ENCODE measurements at regions not wholly inside any gene's neighbourhood (a gene's known extent, or its start where the extent isn't known, plus 50 kb on each side); places are given as distances from the start of the nearest gene placed in this dataset.

DNA sequence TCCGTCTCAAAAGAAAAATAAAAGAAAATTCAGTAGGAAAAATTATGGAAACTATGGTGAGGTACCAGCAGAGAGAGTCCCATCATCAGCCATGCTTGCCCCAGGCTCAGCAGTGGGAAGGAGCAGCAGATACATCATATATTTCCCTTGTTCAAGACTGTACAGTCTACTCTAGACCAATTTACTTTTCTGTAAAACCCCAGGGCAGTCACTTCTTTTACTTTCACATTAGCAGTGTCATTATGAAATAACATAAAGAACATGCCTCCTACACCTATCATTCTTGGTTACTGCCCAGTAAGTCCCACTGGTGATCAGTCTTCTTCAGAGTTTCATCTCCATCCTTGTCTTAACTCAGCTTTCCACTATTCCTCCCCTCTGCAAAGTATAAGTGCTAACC lies 1145.0 kb downstream of the MAT2B start:
- TF ChIP-seq, protein P1, sequence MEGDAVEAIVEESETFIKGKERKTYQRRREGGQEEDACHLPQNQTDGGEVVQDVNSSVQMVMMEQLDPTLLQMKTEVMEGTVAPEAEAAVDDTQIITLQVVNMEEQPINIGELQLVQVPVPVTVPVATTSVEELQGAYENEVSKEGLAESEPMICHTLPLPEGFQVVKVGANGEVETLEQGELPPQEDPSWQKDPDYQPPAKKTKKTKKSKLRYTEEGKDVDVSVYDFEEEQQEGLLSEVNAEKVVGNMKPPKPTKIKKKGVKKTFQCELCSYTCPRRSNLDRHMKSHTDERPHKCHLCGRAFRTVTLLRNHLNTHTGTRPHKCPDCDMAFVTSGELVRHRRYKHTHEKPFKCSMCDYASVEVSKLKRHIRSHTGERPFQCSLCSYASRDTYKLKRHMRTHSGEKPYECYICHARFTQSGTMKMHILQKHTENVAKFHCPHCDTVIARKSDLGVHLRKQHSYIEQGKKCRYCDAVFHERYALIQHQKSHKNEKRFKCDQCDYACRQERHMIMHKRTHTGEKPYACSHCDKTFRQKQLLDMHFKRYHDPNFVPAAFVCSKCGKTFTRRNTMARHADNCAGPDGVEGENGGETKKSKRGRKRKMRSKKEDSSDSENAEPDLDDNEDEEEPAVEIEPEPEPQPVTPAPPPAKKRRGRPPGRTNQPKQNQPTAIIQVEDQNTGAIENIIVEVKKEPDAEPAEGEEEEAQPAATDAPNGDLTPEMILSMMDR (conservative IDR thresholded peaks at IDR 0.05; ENCODE audit: low read depth, low read length): no peak
- H3K4me3 ChIP-seq (ENCODE audit: low read length): no peak overlapping the region
- no peak for DNase-seq (ENCODE audit: low read depth)

DNA sequence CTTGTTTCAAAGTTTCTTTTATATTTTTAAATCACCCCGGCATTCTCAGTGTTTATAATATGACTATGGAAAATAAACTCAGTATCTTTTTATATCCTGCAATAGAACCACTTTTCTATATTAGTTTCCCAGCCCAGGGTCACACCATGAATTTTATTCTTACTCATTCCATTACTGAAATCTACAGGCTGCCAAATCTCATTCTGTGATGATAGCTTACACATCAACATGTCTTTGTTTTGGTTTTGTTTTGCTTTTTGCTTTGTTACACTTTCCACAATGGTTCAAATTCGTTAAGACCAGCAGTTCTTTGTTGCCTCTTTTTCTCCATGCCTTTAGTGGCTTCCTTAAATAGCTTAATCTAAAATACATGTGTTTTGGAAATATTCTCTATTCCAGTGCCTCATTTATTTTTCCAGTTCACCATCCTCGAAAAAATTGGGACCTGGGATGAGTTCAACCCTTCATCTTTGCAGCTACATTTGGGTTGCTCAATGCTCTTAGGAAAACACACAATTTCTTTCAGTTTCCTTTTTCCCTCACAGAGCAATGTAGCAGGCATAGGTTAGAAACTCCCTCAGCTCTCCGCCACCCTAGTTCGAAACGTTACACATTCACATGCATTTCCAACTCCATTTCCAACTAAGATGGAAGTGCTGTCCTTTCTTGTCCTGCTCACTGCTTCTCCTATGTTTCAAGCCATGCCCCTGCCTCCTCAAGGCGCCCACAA lies 1146.3 kb downstream of the MAT2B start:
- TF ChIP-seq, protein P1 (conservative IDR thresholded peaks at IDR 0.05; ENCODE audit: low read depth, low read length): no peak
- no peak for DNase-seq (ENCODE audit: low read depth)
- H3K4me3 ChIP-seq (ENCODE audit: low read length): no peak overlapping the region

DNA sequence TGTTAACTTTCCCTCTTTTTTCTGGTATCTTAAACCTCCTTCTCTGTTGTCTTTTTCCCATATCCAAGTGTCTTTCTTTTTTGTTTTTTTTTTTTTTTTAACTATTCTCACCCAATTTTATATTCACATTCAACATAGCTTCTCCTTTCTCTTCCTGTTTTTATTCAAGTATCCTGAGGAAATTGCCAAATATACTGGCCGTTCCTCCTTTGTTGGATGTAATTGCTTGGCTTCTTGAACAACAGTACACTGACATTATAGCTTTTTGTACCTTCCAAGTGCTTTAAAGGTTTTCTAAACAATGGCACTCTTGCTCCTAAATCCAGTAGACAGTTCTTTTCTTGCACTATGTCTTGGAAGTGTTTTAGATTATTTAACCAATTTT lies 1146.8 kb downstream of the MAT2B start:
- no peak for DNase-seq (ENCODE audit: low read depth)
- TF ChIP-seq, protein P1 (conservative IDR thresholded peaks at IDR 0.05; ENCODE audit: low read depth, low read length): no peak
- no peak overlapping the region for H3K4me3 ChIP-seq (ENCODE audit: low read length)

DNA sequence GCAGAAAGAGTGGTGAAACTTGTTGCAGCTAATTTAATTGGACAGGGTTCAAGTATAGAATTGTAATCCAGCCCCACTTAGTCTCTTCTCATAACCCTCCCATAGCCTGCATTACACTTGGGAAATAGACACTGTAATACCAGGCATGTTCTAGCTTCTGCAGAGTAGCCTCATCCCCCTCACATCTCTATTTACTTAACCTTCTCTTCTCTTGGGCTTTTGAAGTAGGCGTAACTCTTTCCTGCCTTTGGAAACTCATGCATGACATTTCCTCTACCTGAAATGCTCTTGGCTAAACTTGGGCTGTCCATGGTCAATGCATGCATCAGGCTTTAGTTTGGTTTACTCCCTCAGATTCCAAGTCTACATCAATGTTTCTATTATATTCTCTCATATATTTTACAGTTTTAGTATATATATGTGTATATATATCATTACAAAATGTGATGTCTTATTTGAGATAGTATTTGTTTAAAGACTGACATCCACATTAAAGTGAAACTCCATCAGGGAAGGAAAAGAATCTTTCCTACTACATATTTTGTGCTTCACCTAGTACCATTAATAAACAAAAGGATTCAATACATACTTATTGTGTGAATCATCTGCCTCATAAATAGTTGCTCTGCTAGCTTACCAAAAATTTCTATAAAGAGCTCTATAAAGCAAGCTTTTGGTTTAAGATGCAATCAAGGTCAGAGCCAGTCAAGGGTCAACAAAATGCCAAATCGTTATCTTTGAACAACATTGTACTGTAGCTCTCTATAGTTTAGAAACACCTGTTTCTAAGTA lies 1158.0 kb downstream of the MAT2B start:
- peak; percentile 11 for DNase-seq (ENCODE audit: low read depth)
- TF ChIP-seq, protein P1 (conservative IDR thresholded peaks at IDR 0.05; ENCODE audit: low read depth, low read length): no peak
- H3K4me3 ChIP-seq (ENCODE audit: low read length): no peak overlapping the region

DNA sequence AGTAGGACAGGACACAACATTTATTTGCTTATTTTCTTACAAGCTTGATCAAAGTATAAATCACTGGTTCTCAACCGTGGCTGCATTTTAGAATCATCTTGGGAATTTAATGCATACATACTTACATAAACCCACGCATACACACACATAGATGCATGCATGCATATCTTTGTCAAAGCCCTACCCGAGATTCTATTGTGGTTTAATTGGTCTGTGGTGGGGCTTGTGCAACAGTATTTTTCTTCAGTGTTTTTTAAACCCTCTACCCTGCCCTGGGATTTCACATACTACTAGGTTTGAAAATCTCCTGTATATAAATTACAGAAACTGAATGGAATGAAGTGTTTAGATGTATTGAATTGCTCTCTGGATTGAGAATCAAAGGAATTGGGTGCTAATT lies 1166.2 kb downstream of the MAT2B start:
- H3K4me3 ChIP-seq (ENCODE audit: low read length): no peak overlapping the region
- DNase-seq (ENCODE audit: low read depth): no peak
- TF ChIP-seq, protein P1 (conservative IDR thresholded peaks at IDR 0.05; ENCODE audit: low read depth, low read length): no peak

DNA sequence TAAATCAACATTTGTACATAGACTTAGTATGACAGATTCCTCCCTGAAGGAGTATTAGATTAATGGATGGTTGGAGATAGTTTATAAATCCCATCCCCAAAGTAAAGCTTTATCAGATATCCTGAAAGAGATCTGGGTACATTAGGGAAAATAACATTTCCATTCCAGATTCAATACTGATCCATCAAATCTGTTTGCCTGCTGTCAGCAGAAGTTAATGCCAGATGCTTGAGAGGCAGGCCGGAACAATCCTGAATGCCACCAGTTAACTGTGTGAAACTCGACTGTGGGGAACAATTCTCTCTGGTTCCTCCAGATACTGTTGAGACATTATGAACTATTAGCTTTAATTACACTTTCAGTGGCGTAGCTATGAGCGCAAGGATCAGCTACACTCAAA lies 1166.8 kb downstream of the MAT2B start:
- DNase-seq (ENCODE audit: low read depth): no peak
- H3K4me3 ChIP-seq (ENCODE audit: low read length): no peak overlapping the region
- TF ChIP-seq, protein P1 (conservative IDR thresholded peaks at IDR 0.05; ENCODE audit: low read depth, low read length): no peak
